ENCODE measurements at regions not wholly inside any gene's neighbourhood (a gene's known extent, or its start where the extent isn't known, plus 50 kb on each side); places are given as distances from the start of the nearest gene placed in this dataset.
A peak's percentile ranks its signal among the peaks of the same experiment; 100 is the strongest.

DNA sequence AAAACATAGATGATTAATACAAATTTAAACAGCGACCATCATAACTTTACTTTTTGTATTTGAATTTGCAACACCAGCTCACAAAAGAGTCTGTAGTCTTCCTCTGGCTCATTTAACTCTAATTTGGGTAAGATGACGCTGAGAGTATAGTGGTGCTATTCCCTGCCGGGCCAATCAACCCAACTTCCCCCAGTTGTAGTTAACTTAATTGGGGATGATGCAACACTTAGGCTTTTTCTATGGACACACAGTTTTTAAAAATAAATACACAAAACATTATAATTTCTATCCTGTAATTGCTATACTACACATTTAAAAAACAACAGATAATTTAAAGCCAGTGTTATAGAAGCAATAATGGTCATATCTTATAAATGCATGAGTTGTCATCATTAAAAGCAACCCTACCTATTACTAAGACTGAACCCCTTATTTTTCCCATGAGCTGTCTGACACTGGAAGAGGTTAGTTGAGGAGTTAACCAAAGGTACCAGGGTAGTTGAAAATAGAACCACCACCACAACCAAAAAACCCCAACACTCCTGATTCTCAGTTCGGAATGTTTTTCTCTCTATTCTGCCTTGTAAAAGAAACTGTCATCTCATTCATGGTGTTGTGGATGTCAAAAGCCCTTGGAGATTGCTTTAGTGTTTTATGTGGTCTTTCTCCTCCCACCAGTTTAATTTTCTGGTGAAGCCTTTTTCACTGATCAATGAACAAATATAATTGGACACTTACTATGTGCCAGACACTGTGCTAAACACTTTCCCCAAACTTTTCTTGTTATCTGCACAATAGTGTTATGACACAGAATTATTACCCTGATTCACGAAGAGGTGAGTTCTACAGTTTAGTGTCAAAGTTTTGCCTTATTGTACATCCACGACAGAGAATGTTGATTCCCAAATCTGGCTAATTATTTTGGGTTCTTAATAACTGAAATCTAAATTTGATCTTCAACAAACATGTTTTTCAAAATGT lies 61.5 kb upstream of the RAPGEF2 start:
- DNase-seq, result no peak

DNA sequence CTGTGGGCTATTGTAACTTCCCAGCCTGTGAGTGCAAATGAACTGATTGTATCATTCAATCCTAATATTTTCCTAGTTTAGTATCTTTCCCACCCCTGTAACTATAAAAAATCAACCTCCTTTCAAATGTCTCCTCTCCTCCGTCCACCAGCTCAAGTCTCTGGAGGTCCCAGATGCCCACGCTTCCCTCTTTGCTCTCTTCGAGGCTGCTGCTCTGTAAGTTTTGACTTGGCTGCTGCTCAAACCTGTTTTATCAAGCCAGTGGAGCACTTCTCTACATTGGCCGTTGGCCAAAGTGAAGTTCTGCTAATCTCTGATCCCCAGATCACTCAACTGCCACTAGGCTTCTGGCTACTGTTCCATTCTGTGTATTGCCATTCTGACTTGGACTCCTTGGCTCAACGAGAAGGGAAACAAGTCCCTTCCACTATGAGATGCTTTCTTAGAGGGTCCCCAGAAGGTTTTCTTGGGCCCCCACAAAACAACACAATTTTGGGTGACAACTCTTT lies 60.7 kb upstream of the RAPGEF2 start:
- DNase-seq, result no peak

DNA sequence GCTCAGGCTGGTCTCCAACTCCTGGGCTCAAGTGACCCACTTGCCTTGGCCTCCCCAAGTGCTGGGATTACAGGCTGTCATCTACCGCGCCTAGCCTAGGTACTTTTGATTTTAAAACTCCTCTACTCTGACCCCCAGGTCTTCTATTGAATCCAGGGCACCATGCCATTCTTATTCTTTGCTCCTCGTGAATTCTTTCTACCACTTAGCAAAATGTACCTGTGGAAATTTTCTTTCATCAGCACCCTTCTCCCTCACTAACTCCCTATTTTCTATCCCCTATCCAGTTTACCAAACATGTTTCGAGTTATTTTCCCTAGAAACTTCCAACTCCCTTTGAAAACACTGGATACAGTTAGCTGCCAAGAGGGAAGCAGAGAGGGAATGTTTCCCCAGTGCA lies 60.0 kb upstream of the RAPGEF2 start:
- DNase-seq, result no peak

DNA sequence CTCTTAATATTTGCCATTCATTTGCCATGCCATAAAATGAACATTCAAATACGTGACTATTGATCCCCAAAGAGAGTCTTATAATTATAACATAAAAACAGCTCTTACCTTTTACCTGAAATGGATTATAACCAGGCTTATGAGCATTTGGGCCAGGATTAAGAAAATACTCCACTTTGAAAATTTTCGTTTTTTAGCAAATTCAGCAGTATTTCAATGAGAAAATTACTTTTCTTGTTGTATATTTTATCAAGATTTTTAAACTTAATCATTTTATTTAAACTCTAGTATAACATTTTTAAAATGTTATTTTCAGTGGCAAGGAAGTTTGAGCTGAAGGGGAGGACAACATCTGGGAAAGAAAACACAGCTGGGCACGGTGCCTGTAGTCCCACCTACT lies 59.0 kb upstream of the RAPGEF2 start:
- DNase-seq, result no peak

DNA sequence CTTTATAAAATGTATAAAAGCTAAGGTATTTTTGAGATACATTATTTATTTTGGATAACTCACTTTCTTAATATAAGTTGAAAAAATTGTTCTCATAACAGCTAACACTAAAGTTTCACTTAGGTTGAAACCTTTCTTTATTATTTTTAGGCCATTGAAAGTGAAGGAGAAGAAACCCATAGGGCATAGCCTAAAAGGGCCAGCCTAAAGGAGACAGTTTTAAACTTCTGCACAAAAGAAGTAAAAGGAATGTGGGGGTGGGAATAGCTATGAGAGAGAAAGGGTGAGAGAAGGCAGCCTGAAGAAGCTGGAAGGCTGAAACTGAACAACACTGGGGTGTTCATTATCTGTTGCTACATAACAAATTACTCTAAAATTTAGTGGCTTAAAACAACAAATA lies 57.6 kb upstream of the RAPGEF2 start:
- DNase-seq, result no peak

DNA sequence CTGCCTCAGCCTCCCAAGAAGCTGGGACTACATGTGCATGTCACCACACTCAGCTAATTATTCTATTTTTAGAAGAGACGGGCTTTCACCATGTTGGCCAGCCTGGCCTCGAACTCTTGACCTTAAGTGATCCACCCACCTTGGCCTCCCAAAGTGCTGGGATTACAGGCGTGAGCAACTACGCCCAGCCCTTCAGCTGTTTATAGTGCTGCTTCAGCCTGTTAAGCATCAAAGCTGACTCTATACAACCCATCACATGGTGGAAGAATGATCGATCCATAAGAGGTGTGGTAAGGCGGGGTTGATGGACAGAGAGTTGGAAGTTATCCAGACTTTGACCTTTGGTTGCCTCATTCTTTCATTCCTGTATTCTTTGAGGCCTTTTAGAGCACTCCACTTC lies 56.2 kb upstream of the RAPGEF2 start:
- DNase-seq, result no peak

DNA sequence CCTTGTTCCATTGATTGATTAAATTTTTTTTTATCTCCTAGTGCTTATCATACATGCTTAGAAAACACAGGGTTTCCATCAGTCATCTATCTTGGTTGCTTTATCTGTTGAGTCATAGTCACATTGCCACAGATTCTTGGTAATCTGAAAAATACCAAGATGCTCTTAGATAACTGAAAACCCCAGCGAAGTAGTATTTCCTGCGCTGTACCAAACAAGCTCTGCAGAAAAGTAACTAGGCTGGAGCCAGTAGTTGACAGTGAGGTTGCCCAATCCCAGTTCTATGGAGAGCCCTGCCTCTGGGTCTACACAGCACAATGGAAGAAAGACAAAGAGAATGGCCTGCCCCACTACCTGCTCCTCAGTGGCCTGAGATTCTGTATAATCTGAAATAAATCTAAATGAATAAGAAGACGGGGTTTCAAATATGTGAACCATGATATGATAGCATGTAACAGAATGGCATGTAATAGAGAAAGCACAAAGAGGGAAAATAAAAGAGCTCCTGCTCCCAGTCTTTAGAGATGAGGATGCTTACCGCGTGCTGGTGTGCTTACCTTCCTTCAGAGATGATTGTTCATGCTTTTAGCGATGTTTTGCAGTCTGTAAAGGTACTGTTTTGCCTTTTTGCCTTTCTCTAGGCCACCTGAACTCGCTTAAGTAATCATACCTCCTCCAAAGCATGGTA lies 55.3 kb upstream of the RAPGEF2 start:
- no peak for DNase-seq

DNA sequence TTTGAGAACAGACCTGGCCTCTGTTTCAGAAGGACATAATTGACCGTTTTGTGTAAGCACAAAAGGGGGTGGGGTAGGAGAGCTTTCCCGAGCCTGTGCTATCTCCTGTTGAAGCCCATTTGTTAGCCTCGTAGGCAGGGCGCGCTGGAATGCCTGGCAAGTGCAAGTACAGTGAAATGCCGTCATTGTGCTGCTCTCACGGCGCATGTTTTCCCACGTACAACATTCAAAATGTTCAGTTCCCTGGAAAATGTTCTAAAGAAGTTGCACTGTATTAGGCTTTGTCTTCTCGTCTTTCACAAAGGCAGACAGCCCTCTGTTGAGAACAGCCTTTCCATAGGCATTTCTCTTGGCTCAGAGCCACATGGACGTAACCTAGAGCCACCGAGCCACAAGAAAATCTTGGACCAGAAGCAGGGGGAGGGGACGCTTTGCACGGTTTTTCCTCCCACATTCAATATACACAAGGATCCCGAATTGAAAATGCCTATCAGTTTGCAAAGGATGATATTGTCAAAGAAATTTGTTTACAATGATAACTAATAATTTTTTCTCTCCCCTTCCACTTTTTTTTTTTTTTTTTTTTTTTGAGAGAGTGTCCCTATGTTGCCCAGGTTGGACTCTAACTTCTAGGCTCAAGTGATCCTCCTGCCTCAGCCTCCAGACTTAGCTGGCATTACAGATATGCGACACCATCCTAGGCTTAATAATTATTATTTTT lies 54.6 kb upstream of the RAPGEF2 start:
- peak; percentile 67 for DNase-seq

DNA sequence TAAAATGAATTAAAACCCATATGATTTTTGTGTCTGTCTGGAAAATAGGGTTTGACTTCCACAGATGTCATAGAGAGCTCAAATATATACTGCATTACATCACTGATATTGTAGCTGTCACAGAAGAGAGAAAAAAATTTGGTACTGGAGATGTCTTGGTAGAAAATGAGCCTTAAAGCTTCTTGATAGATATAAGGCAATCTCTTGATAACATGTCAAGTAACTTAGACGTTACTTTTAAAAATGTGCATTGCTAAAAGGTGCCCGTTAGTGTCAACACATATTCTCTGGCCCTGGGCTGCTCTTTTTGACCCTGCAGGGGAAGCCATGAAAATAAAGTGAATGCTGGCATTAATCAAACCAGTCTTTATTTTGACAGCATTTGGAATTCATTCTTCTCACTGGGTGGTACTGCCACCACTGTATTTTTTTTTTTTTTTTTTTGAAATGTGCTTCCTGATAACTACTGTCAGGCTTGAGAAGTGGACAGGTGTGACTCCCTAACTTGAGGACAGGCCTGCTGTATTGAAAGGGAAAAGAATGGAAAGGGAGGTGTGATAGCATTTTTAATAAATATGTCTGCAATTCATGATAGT lies 53.0 kb upstream of the RAPGEF2 start:
- no peak for DNase-seq

DNA sequence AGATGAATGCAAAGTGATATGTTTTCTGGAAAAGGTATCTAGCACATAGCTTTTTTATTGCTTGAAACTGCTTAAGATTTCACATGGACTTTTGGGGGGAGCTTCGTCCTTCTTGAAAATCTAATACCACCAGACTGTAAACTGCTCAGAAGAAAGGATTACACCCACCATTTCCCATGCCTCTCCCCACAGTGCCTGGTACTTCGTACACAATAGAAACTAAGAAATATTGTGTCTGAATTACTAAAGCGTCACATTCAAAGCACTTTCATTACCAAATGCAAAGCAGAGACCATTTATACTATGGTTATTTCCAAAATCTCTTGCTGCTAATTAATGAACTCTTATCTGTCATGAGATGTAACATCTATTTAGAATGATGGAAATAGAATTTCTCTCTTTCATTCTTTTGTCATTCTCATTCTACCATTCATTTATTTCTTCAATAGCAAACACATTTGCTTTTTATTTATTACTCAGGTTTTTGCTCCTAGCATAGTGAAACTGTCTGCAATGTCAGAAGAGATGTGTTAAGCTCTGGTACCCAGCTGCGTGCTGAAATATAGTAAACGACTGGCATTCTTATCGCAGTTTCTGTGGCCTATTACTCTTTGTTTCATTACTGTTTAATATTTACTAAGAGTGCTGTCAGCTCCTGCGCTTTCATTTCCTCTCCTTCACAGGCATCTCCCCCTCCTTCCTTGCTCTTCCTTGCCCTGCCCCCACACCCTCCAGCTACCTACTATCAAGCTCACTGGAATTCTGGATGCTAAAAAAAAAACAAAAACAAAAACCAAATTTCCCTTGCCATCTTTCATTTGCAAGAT lies 51.4 kb upstream of the RAPGEF2 start:
- no peak for DNase-seq

DNA sequence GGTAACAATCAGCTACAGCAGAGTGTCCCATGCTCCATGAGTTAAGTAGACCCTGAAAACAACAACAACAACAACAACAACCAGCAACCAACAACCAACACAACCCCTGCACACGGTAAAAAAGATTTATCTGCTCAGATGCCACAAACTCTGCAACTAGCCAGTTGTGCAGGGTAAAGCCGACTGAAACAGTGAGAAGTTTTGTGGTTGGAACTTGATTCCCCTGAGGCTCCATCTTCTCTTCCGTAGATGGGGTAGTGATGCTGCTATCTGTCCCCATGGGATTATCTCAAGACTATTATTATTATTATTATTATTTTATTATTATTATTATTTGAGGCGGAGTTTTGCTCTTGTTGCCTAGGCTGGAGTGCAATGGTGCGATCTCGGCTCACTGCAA lies 50.6 kb upstream of the RAPGEF2 start:
- no peak for DNase-seq
